HG03045 (cell line): ENCODE measurements at regions not wholly inside any gene's neighbourhood (a gene's known extent, or its start where the extent isn't known, plus 50 kb on each side); places are given as distances from the start of the nearest gene placed in this dataset.
"Not testable (repeated sequence)": the region's sequence is repeated elsewhere in the genome, so short reads cannot be mapped to it uniquely, and the experiment has no call there.

ENCODE experiments used
- ATAC-seq: cut with Tn5 transposase; IDR thresholded peaks from one replicate; pipeline ENCODE4 v1.9.1; 2021; ENCODE audit warnings: mild to moderate bottlenecking, moderate library complexity; ENCODE audit not compliant: unreplicated experiment

DNA sequence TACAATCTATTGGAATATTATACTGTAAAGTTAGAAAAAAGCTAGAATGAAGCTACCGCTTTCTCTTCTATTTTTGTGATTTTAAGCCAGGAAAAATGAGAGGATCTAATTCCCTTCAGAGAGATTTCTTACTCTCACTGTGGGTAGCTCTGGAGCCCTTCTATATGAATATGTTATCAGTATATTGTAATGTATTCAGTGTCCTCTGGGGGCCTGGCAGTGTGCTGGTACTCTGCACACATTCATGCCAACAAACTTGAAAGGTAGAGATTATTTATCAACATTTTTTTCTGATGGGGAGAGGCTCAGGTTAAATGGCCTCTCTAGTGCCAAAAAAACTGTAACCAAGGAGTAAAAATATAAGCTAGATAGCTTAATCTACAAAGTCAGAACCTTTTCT, 292.8 kb downstream of the TTC6 start:
- no peak for ATAC-seq

DNA sequence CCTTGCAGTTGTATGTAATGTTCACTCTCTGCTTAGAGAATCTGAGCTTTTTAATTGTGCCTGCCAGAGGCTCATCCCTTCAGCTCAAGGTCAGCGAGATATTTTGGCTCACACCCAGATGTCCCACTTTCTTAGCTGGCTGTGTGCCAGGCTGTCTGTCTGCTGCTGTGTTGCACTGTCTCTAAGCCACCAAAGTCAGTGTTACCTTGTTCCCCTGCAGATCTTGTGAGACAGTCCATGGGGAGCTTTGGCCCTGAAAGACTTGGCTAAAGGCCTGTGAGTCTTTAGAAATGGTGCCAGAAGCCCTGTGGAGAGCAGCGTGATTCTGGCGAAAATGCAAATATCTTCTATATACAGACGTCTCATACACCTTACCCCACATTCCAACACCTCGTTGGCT, 293.7 kb downstream of the TTC6 start:
- no peak for ATAC-seq

DNA sequence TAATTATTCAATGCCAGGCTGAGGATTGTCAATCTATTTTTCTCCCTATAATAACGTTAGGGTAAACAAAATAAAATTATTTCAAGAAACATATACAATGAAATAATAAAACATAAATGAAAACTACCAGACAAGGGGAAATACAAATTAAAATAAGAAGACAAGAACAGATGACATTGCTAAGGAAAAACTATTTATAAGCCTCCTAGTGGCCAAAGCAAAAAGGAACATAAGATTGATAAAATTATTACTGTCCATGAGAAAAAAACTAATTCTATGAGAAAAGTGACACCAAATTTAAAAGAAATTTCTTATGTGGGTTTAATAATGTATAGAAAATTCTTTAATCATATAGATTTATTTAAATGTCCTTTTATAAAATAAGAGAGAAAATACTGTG, 294.7 kb downstream of the TTC6 start:
- ATAC-seq, result no peak

DNA sequence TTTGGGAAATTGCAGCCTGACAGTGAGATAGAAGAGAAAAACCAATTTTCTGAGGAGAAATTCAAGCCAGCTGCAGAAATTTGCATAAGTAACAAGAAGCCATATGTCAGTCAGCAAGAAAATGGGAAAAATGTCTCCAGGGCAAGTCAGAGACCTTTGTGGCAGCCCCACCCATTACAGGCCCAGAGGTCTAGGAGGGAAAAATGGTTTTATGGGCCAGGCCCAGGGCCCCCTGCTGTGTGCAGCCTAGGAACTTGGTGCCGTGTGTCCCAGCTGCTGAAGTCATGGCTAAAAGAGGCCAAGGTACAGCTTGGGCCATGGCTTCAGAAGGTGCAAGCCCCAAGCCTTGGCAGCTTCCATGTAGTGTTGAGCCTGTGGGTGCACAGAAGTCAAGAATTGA, 296.1 kb downstream of the TTC6 start:
- ATAC-seq, result not testable (repeated sequence)

DNA sequence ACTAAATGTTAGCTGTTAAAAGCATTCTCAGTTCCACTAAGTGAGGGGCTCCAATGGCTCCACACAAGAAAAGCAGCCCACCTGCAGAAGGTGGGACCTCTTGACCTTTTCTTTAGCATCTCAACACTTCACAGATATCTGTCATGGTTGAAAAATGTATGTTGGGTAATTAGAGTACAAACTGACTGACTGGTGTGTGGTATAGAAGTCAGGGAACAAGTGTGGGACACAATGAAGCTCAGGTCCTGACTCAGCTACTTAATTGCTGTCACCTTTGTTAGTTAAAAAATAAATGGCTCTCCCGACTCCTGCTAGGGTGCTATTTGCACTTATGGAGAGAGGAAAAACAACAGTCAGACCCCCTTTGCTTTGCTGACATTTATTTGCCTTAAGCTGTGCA, 299.0 kb downstream of the TTC6 start:
- no peak for ATAC-seq

DNA sequence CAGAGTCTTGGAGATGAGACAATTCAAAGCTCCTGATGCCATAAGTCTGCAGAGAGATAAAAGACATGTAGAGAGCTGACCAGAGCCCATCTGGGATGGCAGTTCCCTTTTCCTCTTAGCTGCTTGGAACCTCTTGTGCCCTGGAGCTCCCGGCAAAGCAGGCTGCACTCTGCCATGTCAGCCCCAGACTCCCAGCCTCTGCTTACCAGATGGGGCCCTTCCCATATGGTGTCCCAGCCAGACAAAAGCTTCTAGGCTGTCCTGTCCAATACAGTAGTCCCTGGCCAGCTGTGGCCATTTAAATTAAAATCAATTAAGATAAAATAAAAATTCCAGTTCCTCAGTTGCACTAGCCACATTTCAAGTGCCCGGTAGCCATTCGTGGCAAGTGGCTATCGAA, 303.9 kb downstream of the TTC6 start:
- no peak for ATAC-seq

DNA sequence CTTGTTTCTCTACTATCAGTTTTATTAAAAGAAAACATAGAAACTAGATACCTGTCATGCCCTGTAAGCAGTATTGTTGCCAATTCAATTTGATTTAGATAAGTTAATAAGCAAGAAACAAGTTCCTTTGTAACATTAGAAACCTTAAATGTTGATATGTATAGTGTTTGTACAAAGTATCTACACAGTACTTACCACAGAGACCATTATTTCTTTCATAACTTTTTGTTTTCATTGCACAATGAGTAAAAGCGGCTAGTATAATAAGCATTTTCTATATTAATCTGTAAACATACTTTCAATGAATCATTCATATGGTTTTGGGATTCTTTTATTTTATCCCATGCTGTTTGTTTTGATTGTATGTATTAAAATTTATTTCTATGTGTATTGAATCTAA, 305.1 kb downstream of the TTC6 start:
- no peak for ATAC-seq

DNA sequence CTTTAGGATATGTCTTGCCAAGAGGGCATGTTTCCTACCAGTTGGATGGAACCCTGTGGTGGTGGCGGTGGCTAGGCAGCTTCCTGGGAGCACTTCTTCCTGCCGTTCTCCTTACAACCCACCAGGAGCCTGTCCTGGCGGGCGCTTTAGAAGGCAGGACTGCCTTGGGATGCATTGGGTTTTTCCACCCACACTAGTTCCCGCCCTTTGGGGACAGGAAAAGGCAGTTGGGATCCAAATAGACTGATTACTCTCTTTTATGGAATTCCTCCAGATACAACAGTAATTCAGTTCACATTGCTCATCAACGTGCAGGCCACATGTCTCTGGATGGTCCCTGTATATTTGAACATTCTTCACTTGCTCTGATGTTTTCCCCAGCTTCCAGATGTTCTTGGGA, 305.7 kb upstream of the SSTR1 start:
- no peak for ATAC-seq

DNA sequence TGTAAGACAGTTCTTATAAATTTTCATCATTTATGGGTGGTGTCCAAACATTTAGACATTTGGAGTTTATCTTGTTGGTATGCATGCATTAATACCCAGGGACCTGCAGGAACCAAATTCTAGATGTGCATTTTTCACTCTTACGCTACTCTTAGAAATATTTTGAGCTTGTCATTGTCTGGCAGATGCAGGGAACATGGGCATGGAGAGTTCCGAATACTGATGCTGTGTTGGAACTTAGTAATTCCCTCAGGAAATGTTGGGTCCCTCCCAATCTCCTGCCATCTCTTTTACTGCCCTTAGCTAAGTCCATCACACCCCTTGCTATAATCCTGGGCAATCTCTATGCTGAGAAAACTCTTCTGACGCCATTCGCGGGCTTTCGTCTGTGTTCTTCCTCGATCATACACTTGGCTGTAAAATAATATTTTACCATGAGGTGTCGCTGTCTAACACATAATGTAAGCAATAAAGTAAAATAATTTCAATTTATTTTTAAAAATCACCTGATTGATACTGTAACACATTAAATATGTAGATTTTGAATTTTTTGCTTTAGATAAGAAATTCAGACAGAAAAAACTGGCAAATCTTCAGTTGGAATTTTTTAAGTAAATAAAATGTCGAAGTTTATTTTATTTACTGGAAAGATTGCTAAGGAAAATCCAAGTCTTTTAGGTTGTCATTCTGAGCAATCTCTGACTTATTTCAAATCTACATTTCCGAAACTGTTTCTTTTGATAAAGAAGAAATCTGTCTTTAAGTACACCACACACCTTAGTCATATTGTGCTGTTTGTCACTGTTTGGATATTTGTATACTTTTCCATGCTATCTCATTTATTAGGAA, 304.1 kb upstream of the SSTR1 start:
- ATAC-seq, result no peak

DNA sequence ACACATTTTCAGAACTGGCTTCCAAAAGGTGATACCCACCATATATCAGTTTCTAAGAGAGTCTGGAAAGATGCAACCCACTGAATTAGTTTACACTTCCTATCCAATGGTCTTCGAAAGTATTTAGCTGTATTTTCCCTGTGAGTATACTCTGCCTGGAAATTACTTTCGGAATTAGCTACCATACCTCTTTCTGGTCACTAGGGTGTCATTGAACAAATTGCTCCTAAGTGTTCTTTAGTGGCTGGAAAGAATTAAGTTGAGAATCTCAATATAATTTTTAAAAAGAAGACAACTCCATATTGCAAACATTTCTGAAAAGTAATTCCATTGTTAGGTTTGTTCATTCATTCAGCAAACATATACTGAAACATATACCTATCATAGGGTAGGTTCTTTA, 283.1 kb upstream of the SSTR1 start:
- no peak for ATAC-seq

DNA sequence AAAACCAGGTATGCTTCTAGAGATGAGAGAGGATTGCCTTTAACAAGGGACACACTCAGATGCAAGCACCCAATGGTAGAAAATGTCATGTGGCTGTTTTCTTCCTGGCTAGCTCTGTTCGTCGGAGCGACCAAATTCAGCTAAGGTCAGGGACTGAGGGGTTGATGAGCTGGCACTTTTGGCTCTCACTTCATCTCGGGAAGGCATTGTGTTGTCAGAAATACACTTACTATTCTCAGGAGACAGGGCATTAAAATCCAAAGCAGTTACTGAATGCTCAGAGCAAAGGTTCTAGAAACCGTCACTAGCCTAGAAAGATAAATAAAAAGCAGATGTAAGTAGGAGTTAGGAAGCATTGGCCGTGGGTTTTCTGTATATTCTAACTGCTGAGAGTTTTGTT, 275.7 kb upstream of the SSTR1 start:
- no peak for ATAC-seq

DNA sequence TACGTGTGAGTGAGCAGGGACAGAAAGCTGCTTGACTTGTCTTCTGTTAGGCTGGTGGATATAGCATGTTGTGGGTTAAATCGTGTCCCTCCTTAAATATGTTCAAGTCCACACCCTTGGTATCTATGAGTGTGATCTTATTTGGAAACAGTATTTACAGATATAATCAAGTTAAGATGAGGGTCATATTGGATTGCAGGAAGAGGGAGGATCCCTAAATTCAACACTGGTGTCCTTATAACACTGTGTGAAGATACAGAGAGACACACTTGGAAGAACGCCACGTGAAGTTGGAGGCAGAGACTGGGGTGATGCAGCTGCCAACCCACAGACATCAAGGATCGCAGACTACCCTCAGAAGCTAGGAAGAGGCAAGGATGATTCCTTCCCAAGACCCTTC, 275.2 kb upstream of the SSTR1 start:
- ATAC-seq, result no peak

DNA sequence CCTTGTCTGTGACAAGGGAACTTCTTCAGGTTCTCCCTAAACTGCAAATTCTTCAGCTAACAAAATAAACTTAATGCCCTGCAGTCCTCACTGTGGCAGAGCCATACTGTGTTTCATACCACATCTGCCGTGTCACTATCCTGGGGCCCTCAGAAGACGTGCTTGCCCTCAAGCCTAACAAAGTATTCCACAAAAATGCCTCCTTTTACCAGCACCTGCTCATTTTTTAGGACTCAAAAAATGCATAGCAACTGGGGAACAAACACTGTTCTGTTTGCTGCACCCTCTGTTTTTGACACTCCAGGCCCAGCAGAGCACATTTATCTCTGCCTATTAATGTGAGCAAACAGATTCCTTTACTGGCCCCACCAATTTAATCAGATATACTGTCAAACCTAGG, 270.7 kb upstream of the SSTR1 start:
- ATAC-seq, result no peak

DNA sequence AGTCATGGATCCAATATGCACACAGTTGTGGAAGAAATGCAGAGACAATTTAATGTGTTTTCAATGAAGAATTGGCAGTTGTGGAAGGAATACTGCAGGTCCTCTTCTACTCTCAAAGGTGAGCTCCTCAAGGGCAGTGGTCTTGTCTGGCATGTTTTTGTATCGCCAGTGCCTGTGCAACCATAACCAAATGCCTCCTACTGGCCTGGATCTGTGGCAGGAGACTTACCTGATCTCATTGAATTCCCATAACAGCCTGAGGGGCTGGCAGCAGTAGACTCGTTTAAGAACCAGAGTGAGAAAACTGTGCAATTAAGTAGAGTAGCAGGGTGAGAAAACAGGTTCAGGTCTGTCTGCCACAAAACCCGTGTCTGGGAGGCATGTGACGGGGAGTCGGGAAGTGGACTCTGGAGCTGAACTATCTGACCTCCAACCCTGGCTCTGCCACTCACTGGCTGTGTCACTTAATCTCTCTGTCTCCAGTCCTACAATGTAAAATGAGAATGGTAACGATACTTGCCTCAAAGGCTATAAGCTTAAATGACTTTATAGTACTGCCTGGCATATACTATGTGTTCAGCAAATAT, 268.2 kb upstream of the SSTR1 start:
- no peak for ATAC-seq

DNA sequence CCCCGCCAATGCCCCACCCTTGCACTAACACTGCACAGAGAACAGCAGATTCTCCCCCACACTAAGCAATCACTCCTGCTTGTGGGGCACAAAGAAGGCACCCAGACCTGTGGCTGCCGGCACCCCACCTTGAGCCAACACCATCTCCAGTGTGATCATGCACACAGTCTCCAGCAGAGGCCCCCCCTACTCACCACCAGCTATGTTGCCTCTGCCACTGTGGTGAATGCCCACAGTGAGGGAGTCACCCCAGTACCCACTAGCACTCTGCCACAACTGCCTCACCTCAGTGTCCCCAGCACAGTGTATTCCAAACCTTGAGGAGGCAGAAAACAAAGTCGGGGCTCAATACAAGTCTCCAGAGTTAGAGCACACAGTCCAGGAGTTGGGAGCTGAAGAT, 261.7 kb upstream of the SSTR1 start:
- ATAC-seq, result no peak

DNA sequence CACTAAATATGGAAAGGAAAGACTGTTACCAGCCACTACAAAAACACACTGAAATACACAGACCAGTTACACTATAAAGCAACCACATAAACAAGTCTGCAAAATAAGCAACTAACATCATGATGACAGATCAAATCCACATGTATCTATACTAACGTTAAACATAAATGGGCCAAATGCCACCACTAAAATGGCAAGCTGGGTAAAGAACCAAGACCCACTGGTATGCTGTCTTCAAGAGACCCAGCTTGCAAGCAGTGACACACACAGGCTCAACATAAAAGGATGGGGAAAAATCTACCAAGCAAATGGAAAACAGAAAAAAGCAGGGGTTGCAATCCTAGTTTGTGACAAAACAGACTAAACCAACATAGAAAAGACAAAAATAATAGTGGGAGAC, 260.9 kb upstream of the SSTR1 start:
- no peak for ATAC-seq

DNA sequence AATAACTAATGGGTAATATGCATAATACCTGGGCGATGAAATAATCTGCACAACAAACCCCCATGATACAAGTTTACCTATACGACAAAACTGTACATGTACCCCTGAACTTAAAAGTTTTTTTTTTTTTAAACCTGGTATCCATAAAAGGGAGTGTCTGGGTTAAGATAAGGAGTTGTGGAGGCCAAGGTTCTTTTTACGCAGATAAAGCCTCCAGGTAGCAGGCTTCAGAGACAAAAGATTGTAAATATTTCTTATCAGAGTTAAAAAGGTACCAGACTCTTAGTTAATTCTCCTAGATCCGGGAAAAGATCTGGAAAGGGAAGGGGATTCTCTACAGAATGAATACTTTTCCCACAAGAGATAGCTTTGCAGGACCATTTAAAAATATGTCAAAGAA, 259.4 kb upstream of the SSTR1 start:
- no peak for ATAC-seq

DNA sequence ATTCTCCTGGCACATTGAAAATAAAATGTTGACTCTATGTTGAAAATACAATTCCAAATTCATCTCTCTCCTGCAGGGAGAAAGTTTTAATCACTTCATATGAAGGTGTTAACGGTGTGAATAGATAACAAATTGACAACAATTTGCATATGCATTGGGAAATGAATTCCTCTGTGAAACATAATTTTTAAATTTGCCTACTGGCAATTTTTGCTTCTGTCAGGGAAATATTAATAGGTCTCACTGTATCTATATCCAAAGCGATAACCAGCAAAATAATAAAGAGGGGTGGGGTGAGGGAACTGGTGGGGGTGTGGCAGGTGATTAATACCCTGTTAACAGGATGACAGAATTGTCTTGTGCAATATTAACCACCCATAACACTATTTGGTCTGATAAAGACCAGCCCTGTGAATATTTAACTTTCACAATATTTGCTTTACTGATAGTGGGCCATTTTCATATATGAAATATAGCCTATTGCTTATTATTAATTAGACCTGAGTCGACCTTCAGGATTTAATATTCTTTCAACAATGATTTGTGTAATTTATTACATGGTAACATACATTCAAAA, 239.0 kb upstream of the SSTR1 start:
- ATAC-seq, result no peak

DNA sequence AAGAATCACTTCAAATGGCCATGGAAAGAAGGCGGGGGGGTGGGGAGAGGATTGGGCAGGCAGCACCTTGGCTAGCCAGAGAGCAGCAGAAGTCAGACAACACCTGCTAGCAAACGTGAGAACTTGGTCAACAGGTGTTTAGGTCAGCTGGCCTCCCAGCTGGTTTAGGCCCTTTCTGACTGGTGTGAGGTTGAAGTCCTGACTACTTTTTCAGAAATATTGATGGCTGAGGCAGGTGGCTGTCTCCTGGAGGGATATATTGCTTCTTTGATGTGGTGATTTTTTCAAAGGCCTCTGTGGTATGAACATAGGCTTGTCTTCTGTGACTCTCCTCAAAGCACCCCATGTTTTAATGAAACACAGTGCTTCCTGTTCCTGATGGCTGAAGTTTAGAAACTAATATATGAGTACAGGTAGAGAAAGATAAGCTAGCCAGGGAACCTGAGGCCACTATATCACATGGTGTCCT, 238.2 kb upstream of the SSTR1 start:
- no peak for ATAC-seq

DNA sequence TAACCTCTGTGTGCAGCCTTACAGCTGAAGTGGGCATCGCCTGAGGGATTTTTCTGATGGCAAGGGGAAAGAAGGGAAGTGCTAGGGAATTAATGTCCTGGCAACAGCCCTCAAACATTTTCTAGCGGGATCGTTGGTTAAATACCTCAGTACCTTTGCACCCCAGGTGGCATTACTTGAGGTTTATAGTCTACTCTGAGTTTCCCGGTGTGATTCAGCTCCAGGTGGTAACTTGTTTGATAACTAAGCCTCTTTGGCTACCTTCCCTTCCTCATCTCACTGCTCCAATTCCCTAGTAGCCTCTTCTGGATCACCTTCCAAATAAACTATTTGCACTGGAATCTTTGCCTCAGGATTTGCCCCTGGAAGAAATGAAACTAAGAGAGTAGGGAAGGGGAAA, 237.0 kb upstream of the SSTR1 start:
- no peak for ATAC-seq

DNA sequence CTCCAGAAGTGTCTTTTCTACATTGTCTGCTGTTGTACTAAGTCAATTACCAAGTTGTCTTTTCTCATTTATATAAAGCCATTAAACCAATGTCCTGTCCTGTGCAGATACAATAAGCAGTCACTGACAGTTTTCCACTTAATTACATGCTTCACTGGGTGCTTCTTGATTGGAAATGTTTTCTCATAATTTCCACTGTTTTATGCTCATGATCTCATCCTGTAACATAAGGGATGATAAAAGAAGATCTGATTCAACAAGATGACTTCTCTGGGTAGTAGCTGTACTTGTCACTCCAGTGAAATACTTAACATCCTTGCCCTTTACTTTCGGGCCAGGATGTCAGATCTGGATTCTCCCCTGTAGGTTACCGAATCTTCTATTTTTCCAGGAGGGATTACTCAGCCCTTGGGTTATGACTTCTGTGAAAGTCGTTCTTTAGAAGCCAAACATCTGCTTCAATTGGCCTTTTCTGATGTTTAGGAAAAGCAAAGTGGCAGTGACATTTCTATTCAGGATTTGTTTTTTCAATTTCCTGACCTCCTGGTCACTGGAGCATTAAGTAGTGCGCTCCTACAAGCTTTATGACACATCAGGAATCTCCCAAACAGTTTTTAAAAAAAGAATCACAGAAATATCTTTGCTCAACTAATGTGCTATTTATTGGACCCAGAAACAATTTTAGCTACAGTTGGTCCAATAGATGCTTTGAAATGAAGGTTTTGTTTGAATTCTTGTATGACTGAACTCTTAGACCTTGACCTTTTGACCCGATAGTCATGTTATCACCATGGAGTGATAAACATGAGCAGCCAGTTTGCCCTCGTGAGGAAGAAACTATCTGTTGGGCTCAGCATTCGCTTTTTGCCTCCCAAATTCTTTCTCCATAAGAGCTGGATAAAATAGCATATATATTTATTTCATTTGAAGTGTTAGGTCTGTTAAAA, 234.5 kb upstream of the SSTR1 start:
- no peak for ATAC-seq
